Inferior parietal cortex (tissue), 1 donor: ENCODE measurements at regions not wholly inside any gene's neighbourhood (a gene's known extent, or its start where the extent isn't known, plus 50 kb on each side); places are given as distances from the start of the nearest gene placed in this dataset.
"Not testable (repeated sequence)": the region's sequence is repeated elsewhere in the genome, so short reads cannot be mapped to it uniquely, and the experiment has no call there.

Source experiments
- DNase-seq: peaks from one replicate; pipeline ENCODE4 v3.0.0-alpha.2; 2016; ENCODE audit errors: extremely low spot score

DNA sequence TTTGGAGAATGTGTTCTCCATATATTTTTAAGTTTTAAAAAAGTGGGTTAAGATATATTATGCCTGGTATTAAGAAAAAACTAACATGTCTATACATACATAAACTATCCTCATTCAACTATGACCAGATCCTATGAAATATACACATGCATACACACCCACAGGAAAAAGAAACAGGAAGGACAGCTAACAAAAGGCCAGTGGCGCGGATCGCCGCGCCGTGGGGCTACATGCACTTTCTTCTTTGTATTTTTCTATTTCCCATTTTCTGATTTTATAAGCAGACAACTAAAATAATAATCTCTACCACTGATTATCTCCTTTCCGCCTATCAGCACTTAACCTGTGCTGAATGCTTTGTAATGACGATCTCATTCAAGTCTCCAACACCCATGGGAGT, 160.1 kb downstream of the OR4M2 start:
- no peak for DNase-seq

DNA sequence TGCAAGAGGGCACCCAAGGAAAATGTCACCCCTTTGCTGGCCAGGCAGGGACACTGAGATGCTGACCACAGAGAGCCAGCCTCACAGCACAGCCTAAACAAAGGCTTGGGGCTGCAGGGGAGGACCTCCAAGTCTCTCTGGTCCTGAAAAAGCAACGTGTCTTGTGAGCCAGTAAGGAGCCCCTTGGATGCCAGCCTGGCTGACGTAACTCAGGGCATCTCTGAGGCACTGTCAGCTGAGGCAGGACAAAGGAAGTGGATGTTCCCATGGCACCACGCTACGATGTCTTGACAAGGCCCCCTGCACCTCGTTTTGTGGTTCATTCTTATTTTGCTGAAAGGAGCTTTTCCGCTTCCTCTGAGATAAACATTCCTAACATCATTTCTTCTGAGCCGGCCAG, 160.7 kb downstream of the OR4M2 start:
- no peak for DNase-seq

DNA sequence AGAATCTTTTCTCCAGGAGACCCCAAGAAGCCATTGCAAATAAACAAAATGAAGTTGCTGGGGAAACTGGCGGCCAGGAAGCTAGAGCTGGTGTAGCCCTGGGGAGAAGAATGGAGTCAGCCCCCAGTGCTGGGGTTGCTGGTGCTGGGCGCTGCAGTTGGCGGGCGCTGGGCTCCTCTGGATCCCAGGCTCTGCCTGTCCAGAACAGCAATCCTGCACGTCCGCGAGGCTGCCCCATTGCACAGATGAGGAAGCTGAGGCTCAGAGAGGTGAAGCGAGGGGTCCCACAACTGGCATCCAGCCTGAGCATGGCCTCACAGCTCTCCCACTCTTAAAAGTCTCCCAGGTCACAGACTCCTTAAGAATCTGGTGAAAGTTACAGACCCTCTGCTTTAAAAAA, 161.1 kb downstream of the OR4M2 start:
- no peak for DNase-seq

DNA sequence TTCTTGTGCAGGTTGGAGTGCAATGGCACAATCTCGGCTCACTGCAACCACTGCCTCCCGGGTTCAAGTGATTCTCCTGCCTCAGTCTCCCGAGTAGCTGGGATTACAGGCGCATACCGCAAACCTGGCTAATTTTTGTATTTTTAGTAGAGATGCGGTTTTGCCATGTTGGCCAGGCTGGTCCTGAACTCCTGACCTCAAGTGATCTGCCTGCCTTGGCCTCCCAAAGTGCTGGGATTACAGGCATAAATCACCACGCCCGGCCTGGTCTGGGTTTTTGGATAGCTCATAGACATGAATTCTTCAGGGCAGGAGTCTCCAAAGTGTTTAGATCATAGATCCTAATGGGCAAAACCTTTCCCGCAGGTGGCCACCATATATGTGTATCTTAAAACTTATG, 162.0 kb downstream of the OR4M2 start:
- not testable (repeated sequence) for DNase-seq

DNA sequence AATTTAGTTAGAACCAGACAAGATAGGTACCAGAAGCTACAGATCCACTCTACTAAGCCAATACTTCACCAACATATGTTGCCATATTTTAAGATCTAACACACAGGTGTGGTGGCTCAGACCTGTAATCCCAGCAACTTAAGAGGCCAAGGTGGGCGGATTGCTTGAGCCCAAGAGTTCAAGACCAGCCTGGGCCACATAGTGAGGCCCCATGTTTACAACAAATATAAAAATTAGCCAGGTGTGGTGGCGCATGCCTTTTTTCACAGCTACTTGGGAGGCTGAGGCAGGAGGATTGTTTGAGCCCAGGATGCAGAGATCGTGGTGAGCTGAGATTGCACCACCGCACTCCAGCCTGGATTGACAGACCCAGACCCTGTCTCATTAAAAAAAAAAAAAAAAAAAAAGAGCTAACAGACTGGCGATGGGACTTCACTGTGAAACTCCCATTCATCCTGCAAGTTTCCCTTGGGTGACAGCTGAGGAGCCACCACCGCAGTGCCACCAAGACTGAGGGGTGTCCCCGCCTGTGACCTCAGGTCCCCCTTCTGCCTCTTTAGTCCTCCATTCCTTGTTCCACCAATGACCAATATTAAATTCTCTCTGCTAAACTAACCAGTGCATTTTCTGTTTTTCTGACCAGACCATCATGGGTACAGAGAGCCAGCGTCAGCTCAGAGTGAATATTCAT, 163.3 kb downstream of the OR4M2 start:
- no peak for DNase-seq

DNA sequence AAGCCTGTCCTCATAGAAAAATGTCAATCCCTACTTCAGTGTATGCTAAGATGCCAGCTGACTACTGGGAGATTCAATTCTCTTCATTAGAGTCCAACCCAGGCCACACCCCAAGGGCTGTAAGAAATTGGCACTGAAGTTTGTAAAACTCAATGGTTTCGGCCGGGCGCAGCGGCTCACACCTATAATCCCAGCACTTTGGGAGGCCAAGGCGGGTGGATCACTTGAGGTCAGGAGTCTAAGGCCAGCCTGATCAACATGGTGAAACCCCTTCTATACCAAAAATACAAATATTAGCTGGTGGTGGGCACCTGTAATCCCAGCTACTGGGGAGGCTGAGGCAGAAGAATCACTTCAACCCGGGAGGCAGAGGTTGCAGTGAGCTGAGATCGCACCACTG, 169.2 kb downstream of the OR4M2 start:
- DNase-seq = not testable (repeated sequence)

DNA sequence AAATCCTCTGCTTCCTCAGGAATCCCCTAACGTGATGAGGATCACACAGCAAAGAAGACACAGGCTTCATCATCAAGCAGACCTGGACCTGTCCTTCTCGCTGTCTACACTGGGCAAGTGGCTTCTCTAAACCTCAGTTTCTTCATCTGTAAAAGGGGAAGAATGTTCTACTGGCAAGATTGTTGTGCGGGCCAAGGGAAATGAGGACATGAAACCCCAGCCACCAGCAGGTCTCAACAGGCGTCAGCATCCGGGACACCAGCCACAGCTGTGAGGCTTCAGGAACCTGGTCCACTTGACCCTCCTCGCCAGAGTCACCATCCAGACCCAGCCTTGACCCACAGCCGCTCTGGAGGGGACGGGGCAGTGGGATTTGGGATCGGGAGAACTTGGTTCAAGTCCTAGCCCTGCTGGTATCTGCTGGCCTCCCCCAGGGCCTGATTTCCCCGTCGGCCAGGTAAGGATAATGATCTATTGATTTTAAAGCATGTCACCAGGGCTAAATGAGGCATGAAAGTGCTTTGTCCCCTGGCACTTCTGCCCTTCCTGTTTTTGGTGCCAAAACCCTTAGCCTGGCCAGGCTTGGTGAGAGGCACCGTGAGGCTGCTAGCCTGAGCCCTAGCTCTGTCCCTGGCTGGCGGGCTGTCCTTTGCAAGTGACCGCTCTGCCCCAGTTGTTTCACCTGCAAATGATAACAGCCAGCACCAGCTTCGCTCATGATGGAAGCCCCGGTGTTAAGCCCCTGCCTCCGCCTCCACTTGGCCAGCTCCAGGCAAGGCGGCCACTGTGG, 170.4 kb downstream of the OR4M2 start:
- DNase-seq = not testable (repeated sequence)

DNA sequence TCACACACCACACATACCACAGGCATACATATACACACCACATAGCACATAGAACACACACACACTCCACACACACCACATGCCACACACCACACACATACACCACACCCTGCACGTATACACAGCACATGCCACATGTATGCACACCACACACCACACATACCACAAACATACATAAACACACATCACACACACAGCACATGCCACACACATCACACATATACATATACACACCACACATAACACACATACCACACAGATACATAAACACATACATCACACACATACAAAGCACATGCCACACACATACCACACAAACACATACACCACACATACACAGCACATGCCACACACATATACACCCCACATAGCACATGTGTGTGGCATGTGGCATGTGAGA, 171.1 kb downstream of the OR4M2 start:
- DNase-seq = no peak

DNA sequence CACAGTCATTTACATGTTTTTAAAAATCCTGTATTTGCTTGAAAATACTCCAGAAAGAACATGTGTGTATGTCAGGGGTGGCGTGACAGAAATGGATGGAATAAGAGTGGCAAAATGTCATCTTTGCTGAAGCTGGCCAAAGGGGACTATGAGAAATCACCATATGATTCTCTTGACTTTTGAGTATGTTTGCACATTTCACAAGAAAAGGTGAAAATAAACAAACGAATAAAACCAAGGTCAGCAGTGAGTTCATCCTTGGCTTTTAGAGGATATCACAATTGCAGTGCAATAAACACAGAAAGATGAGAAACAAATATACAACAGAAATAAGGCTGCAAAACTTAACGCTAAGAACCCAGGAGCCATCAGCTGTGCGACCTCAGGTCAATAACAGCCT, 171.7 kb downstream of the OR4M2 start:
- not testable (repeated sequence) for DNase-seq

DNA sequence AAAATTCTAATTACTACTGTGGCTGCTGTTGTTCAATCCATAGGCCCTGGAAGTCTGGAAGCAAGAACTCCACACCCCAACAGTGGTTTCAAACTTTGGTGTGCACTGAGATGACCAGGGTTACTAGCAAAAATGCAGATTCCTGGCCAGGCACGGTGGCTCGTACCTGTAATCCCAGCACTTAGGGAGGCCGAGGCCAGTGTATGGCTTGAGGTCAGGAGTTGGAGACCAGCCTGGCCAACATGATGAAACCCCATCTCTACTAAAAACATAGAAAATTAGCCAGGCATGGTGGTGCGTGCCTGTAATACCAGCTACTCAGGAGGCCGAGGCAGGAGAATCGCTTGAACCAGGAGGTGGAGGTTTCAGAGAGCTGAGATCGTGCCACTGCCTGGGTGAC, 172.2 kb downstream of the OR4M2 start:
- DNase-seq = not testable (repeated sequence)

DNA sequence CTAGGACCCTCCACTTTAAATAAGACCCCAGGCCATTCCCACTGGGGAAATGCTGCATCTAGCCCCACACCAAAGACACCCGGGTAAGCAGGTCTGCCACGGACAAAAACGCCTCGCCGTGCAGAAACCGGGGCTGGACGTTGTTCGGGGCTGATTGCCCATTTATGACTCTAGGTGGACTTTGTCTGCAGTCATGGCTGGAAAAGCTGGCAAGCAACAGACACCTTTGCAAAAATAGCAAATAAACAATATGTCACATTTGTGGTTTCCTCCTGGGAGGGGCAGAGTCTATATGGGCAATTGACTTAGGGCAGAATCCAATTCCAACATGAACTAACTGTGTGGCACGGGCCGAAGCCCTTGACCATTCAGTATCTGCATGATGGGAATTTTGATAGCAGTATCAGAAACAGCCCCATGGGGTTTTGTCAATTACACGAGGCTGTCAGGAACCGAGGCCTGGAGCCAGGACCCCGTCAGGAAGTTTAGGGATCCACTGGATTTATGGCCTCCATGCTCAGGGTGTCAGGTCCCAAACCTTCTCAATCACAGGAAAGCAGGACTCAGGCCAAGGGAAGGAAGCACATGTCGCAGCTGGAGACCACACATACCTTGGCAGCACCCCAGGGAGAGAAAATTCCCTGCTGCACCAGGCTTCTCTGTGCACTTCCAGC, 172.8 kb downstream of the OR4M2 start:
- not testable (repeated sequence) for DNase-seq

DNA sequence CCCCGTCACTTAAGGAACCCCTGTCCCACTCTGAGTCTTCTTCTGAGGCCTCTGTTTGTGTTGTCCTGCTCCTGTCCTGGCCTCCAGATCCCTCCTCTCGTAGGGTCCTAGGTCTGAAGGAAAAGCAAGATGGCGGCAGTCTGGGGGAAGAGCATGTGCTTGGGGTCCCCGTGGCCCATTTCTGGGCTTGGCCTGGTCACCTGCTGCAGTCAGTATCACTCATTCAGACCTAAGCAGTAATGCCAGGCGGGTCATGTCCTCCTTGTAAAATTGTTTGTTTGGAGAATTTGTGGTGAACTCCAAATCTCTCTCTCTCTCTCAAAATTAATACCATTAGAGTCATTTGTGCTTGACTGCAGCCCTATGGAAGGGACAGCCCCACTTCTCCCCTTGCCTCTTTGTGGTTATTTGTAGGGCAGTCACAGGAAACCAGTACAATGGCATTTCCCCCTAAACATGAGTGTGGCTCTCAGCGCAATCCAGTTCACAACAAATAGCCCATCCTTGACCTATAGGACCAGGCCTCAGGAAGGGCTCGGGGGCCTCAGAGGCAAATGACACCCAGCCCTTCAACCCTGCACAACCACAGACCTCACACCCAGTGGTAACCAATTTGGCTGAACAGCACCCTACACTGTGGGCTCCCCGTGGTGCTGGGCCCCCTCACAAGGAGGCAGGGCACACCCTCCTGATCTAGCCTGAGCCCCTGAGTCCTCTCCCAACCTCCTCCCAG, 173.5 kb downstream of the OR4M2 start:
- no peak for DNase-seq

DNA sequence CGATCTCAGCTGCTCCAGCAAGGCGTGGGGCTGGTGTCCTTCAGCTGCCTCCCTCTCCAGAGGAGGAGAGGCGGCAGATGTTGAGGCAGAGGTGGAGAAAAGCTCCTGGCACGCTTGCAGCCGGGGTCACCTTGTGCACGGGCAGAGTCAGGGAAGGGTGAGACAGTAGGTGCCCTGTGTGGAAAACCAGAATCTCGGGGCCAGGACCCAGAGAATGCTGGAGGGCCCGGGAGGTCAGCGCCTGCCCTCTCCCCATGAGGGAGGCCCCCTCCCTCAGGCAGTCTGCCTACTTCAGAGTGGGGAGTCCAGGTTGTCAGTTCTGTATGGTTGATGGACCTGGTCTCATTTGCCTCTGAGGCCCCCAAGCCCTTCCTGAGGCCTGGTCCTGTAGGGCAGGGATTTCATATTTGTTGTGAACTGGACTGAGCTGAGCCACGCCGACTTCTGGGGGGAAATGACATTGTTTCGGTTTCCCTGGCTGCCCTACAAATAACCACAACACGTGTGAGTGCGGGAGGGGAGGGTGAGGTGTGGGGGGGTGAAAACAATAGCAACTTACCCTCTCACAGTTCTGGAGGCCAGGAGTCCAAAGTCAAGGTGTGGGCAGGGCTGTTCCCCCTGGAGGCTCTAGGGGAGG, 174.2 kb downstream of the OR4M2 start:
- DNase-seq = not testable (repeated sequence)

DNA sequence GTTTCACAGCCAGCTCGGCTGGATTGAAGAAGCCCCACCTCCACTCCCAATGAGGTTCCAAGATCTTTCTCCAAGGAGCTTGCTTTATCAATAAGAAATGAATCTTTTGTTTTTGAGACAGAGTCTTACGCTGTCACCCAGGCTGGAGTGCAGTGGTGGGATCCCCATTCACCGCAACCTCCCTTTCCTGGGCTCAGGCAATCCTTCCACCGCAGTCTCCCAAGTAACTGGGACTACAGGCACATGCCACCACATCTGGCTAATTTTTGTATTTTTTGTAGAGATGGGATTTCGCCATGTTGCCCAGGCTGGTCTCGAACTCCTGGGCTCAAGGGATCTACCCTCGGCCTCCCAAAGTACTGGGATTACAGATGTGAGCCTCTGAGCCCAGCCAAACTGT, 175.3 kb downstream of the OR4M2 start:
- not testable (repeated sequence) for DNase-seq

DNA sequence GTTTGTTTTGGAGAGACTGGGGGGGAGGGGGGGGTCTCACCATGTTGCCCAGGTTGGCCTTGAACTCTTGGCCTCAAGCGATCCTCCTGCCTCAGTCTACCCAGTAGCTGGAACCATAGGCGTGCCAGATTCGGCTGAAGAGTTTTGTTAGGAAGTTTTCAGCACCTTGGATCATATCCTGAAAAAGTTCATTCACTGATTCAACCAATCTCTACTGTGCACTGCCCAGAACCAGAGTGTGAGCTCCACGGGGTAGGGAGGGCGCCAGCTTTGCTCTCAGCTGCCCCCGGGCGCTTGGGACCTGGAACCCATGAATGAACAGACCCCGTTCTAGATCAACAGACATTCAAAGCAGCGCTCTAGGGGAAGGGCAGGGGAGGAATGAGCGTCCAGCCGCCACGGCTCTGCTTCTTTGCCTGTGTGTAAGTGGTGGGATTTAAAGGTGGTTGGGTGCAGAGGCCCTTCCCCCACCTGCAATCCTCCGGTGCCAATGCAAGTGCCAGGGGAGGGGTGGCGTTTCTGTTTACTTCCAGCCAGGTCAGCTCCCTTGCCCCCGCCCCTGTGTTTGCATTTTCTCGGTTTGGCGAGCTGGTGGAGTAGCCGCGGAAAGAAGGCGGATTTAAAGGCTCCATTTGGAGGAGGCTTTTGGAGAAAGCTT, 176.2 kb downstream of the OR4M2 start:
- DNase-seq = not testable (repeated sequence)

DNA sequence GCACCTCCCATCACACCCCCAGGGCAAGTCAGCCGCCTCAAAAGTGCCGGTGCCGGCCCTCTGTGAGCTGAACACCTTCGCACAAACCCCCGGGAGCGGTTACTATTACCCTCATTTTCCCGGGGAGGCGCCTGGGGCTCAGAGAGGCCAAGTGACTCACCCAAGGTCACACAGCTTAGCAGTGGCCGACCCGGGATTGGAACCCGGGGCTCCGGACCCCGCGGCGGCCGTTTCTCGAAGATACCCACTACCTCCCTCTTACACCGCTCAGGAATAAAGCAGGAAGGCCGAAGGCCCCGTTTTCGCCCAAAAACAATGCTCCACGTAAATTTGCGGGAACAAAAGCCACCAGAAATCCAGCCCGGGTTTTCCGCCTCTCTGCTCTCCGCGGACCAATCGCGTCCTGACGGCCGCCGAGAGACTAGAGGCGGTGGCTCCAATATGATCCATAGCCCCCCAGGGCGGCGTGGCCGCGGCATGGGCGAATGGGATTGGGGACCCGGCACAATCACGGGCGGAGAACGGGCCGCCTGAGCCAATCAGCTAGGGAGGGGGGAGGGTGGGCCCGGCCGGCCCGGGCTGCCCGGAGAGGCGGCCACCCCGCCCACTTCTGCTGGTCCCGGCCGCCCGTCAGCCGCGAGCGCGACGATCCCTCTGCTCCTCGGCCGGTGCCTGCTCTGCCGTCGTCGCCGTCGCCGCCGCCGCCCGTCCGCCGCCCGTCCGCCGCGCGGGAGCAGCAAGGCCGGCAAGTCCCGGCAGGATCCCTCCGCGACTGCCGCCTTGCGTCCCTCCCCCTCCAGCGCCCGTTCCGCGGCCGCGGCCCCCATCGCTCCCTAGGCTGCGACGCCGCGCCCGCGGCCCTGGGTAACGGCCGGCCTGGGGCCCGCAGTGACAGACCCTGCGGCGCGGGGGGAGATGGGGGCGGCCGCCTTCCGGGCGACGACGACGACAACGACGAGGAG, 177.0 kb downstream of the OR4M2 start:
- no peak for DNase-seq

DNA sequence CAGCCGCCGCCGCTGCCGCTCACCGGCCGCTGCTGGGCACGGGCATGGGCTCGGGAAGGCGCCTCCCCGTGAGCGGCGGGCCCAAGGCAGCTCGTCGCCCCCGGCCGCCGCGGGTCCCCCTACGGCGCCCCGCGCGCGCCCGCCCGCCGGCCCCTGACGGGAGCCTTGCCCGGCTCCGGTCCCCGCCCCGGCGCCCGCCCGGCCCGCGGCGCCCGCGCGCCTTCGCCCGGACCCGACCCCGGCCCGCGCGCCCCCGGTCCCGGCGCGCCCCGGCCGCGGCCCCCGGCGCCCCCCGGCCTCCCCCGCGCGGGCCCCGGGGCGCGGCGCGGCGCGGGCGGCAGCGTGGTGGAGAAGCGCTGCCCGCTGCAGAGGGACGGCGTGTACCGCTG, 177.7 kb downstream of the OR4M2 start:
- DNase-seq = no peak

DNA sequence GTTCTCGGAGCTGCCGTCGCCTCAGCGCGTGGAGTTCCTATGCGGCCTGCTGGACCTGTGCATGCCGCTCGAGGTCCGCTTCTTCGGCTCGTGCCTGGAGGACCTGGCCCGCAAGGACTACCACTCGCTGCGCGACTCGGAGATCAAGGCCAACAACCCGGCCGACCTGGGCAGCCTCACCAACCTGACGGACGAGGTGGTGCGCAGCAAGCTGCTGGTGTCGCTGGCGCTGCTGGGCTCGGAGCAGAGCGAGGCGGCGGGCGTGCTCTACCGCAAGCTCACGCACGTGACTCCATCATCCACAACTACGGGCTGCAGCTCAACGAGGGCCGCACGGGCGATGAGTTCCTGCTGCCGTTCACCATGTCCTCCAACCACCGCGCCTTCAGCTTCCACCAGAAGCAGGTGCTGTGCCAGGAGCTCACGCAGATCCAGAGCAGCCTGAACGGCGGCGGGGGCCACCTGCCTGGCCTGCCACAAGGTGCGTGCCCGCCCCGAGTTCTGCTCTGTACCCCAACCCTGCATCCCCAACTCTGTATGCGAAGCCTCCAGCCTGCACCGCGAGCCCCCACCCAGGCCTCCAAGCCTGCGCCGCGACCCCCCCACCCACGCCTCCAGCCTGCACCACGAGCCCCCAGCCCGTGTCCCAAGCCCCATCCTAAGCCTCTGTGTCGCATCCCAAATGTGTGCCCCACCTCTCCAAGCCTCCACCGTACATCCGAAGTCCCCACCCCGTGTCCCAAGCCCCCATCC, 178.2 kb downstream of the OR4M2 start:
- no peak for DNase-seq

DNA sequence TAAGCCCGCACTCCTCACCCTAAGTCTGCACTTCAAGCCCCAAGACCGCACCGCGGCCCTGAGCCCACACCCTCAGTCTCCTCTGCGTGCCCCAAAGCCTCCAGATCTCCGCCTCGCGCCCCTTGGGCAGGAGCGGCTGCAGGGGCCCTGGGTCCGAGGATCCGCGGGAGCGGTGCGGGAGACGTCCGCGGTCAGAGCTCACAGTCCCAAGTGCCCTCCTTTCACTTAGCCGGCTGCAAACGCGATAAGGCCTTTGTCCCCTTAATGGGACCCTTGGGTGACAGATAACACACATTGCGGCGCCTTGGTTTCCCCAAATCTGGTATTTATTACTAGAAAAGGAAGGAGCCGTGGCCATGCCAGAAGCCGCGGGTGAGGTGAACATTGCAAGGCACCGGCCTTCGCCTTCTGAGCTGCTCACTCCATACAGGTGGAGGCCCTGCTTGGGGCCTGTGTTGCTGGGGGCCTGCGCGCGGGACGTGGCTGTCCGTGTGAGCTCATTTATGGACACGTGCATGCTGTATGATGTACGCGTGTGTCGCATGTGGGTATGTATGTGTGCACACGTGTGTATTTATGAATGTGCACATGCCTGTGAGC, 178.9 kb downstream of the OR4M2 start:
- DNase-seq = not testable (repeated sequence)
